Neural progenitor cell (in vitro differentiated cells): ENCODE measurements at regions not wholly inside any gene's neighbourhood (a gene's known extent, or its start where the extent isn't known, plus 50 kb on each side); places are given as distances from the start of the nearest gene placed in this dataset.

Source experiments
- DNase-seq: peaks from one replicate; pipeline ENCODE4 v3.0.0-alpha.2; 2016; ENCODE audit warnings: low spot score
- H2AFZ ChIP-seq: fragments of 200-600 bp; sonication (generic); replicated peaks from 2 replicates; pipeline ENCODE4 v1.6.1; 2016; ENCODE audit warnings: antibody characterized with exemption
- H3F3A ChIP-seq: fragments of 200-600 bp; sonication (generic); 2 replicates; pipeline ENCODE4 v1.6.1; 2016; ENCODE audit warnings: antibody characterized with exemption, low read depth
- H3K27ac ChIP-seq: fragments of 200-600 bp; sonication (generic); 2 replicates; pipeline ENCODE4 v1.5.1; 2016; ENCODE audit warnings: mild to moderate bottlenecking
- H3K27me3 ChIP-seq: fragments of 200-600 bp; sonication (generic); 2 replicates; pipeline ENCODE4 v1.6.1; 2016; ENCODE audit warnings: mild to moderate bottlenecking, moderate library complexity
- H3K36me3 ChIP-seq: fragments of 200-600 bp; sonication (generic); 2 replicates; pipeline ENCODE4 v1.5.1; 2016
- H3K4me1 ChIP-seq: fragments of 200-600 bp; sonication (generic); 2 replicates; pipeline ENCODE4 v1.6.1; 2016; ENCODE audit warnings: mixed run types
- H3K4me2 ChIP-seq: fragments of 200-600 bp; sonication (generic); 2 replicates; pipeline ENCODE4 v1.6.1; 2016
- H3K4me3 ChIP-seq: fragments of 200-600 bp; sonication (generic); 2 replicates; pipeline ENCODE4 v1.5.1; 2016
- H3K79me2 ChIP-seq: fragments of 200-600 bp; sonication (generic); 2 replicates; pipeline ENCODE4 v1.6.1; 2016; ENCODE audit warnings: low read depth
- H3K9ac ChIP-seq: fragments of 200-600 bp; sonication (generic); 2 replicates; pipeline ENCODE4 v1.6.1; 2016
- H3K9me3 ChIP-seq: fragments of 200-600 bp; sonication (generic); 2 replicates; pipeline ENCODE4 v1.5.1; 2016; ENCODE audit warnings: low read depth
- H4K20me1 ChIP-seq: fragments of 200-600 bp; sonication (generic); 2 replicates; pipeline ENCODE4 v1.6.1; 2016; ENCODE audit warnings: low read depth
- H3K27ac Mint-ChIP-seq: 3 replicates; pipeline ENCODE4 v1.8.0; 2021; ENCODE audit warnings: mixed read lengths
- H3K27me3 Mint-ChIP-seq: 2 replicates; pipeline ENCODE4 v1.8.0; 2022; ENCODE audit warnings: low read depth, mild to moderate bottlenecking, inconsistent platforms, moderate library complexity, mixed read lengths; ENCODE audit not compliant: insufficient read depth
- H3K36me3 Mint-ChIP-seq: 3 replicates; pipeline ENCODE4 v1.8.0; 2021; ENCODE audit warnings: mixed read lengths
- H3K4me1 Mint-ChIP-seq: 3 replicates; pipeline ENCODE4 v1.8.0; 2021; ENCODE audit warnings: mixed read lengths
- H3K4me3 Mint-ChIP-seq: 3 replicates; pipeline ENCODE4 v1.8.0; 2021; ENCODE audit warnings: mild to moderate bottlenecking, moderate library complexity, mixed read lengths
- H3K9me3 Mint-ChIP-seq: 3 replicates; pipeline ENCODE4 v1.8.0; 2020; ENCODE audit warnings: mixed read lengths
- CTCF ChIP-seq: fragments of 200-600 bp; sonication (generic); IDR thresholded peaks from 2 replicates; pipeline ENCODE4 v1.5.1; 2017; ENCODE audit warnings: antibody characterized with exemption, mild to moderate bottlenecking
- EZH2 ChIP-seq: fragments of 200-600 bp; sonication (generic); IDR thresholded peaks from 2 replicates; pipeline ENCODE4 v1.6.1; 2017; ENCODE audit warnings: antibody characterized with exemption, mild to moderate bottlenecking, moderate library complexity
- EZH2phosphoT487 ChIP-seq: fragments of 200-600 bp; sonication (generic); IDR thresholded peaks from 2 replicates; pipeline ENCODE4 v1.6.1; 2017; ENCODE audit warnings: antibody characterized with exemption

GRCh38 chr4:134773497-134774000 lies 572.0 kb upstream of the PABPC4L start:
- no peaks in the 10 kb centered on the region for H3K4me1 ChIP-seq
- no peak overlapping the region for H2AFZ ChIP-seq
- H3K27ac ChIP-seq, result no peak overlapping the region
- Mint-ChIP-seq H3K36me3 (no peaks in the 10 kb centered on the region), H3K4me3 (no peak overlapping the region), H3K4me1 (no peaks in the 10 kb centered on the region), H3K9me3 (no peaks in the 10 kb centered on the region), H3K27ac (peak overlapping the region; percentile 60), H3K27me3 (no peaks in the 10 kb centered on the region)
- H3K79me2 ChIP-seq, result no peaks in the 10 kb centered on the region
- TF ChIP-seq CTCF, result no peak
- TF ChIP-seq EZH2phosphoT487, result no peak
- TF ChIP-seq EZH2, result no peak
- no peak overlapping the region for H3K4me2 ChIP-seq
- H3K9me3 ChIP-seq, result no peaks in the 10 kb centered on the region
- no peaks in the 10 kb centered on the region for H3K36me3 ChIP-seq
- H3K4me3 ChIP-seq, result no peak overlapping the region
- H3K27me3 ChIP-seq, result no peaks in the 10 kb centered on the region
- H3K9ac ChIP-seq, result no peak overlapping the region
- no peaks in the 10 kb centered on the region for H4K20me1 ChIP-seq
- DNase-seq, result no peak
- no peaks in the 10 kb centered on the region for H3F3A ChIP-seq

- DNase-seq, result no peak
- no peak for TF ChIP-seq EZH2
- TF ChIP-seq CTCF, result peak; percentile 38
- no peaks in the 10 kb centered on the region for H4K20me1 ChIP-seq
- H3K4me3 ChIP-seq, result no peak overlapping the region
- H3K9me3 ChIP-seq, result no peaks in the 10 kb centered on the region
- no peaks in the 10 kb centered on the region for H3K36me3 ChIP-seq
- H3K4me3 Mint-ChIP-seq, result no peak overlapping the region
- H3K4me1 Mint-ChIP-seq, result no peaks in the 10 kb centered on the region
- no peaks in the 10 kb centered on the region for H3K36me3 Mint-ChIP-seq
- no peaks in the 10 kb centered on the region for H3K9me3 Mint-ChIP-seq
- no peak overlapping the region for H3K27ac Mint-ChIP-seq
- no peak overlapping the region for H2AFZ ChIP-seq
- no peaks in the 10 kb centered on the region for H3K27me3 Mint-ChIP-seq
- no peak overlapping the region for H3K27ac ChIP-seq
- H3K4me2 ChIP-seq, result no peak overlapping the region
- no peaks in the 10 kb centered on the region for H3K4me1 ChIP-seq
- no peaks in the 10 kb centered on the region for H3K27me3 ChIP-seq
- H3K79me2 ChIP-seq, result no peaks in the 10 kb centered on the region
- H3K9ac ChIP-seq, result no peak overlapping the region
- no peaks in the 10 kb centered on the region for H3F3A ChIP-seq
Observed at GRCh38 chr4:134762053-134762452, 560.5 kb upstream of the PABPC4L start.

- Histone ChIP-seq H3K36me3 (no peaks in the 10 kb centered on the region), H3K9me3 (no peaks in the 10 kb centered on the region), H3F3A (no peaks in the 10 kb centered on the region), H4K20me1 (no peaks in the 10 kb centered on the region), H2AFZ (no peak overlapping the region), H3K4me1 (no peaks in the 10 kb centered on the region), H3K4me2 (no peak overlapping the region), H3K79me2 (no peaks in the 10 kb centered on the region), H3K27me3 (no peaks in the 10 kb centered on the region), H3K9ac (no peak overlapping the region), H3K27ac (no peak overlapping the region), H3K4me3 (no peak overlapping the region)
- H3K27ac Mint-ChIP-seq, result no peak overlapping the region
- no peaks in the 10 kb centered on the region for H3K9me3 Mint-ChIP-seq
- DNase-seq, result no peak
- TF ChIP-seq EZH2, result no peak
- no peak for TF ChIP-seq CTCF
- no peak for TF ChIP-seq EZH2phosphoT487
- no peak overlapping the region for H3K4me3 Mint-ChIP-seq
- H3K4me1 Mint-ChIP-seq, result no peaks in the 10 kb centered on the region
- no peaks in the 10 kb centered on the region for H3K27me3 Mint-ChIP-seq
- H3K36me3 Mint-ChIP-seq, result no peaks in the 10 kb centered on the region
Observed at GRCh38 chr4:134756421-134756820, 554.8 kb upstream of the PABPC4L start.
